Esophagus muscularis mucosa (tissue), 4 donors: ENCODE measurements at regions not wholly inside any gene's neighbourhood (a gene's known extent, or its start where the extent isn't known, plus 50 kb on each side); places are given as distances from the start of the nearest gene placed in this dataset.

Experiments
- CTCF ChIP-seq, 3 experiments: fragments of 200-600 bp in 2 of 3; fragments of 450-650 bp in 1 of 3; sonication (generic) in 2 of 3; IDR thresholded peaks; one replicate each; pipeline ENCODE4 v1.5.1; 2017 to 2019; ENCODE audit warnings: antibody characterized with exemption in 3 of 3, mild to moderate bottlenecking in 2 of 3, moderate library complexity in 1 of 3
- EP300 ChIP-seq: sonication (generic); formaldehyde crosslinking; IDR thresholded peaks from one replicate; pipeline ENCODE4 v1.6.1; 2017; ENCODE audit warnings: antibody characterized with exemption
- POLR2A ChIP-seq: fragments of 450-650 bp; IDR thresholded peaks from one replicate; pipeline ENCODE4 v1.6.1; 2017; ENCODE audit warnings: antibody characterized with exemption, moderate library complexity, mild to moderate bottlenecking, low read depth
- POLR2AphosphoS5 ChIP-seq, 2 donors: sonication (generic); formaldehyde crosslinking; IDR thresholded peaks; one replicate each; pipeline ENCODE4 v1.6.1; 2017; ENCODE audit warnings: antibody characterized with exemption in 2 of 2

- TF ChIP-seq CTCF (IDR thresholded peaks at IDR 0.05) (no peak), POLR2AphosphoS5 (IDR thresholded peaks at IDR 0.05) (no peak), POLR2A (no peak), EP300 (no peak)
These were observed 632.1 kb upstream of the GALNTL6 start for GRCh38 chr4:171181090-171181489.
